Stimulated activated CD4-positive, alpha-beta T cell treated with anti-CD3 and anti-CD28 coated beads, Interleukin-15, amount 100 ng/mL, for 1 hour (primary cell): ENCODE measurements at regions not wholly inside any gene's neighbourhood (a gene's known extent, or its start where the extent isn't known, plus 50 kb on each side); places are given as distances from the start of the nearest gene placed in this dataset.

Source experiments
- DNase-seq, 2 donors: peaks; one replicate each; pipeline ENCODE4 v3.0.0-alpha.2; 2020; ENCODE audit warnings: low read depth in 1 of 2, low spot score in 1 of 2

- no peak for DNase-seq
These were observed 141.9 kb upstream of the SALL3 start for GRCh38 chr18:78837754-78838153.

DNA sequence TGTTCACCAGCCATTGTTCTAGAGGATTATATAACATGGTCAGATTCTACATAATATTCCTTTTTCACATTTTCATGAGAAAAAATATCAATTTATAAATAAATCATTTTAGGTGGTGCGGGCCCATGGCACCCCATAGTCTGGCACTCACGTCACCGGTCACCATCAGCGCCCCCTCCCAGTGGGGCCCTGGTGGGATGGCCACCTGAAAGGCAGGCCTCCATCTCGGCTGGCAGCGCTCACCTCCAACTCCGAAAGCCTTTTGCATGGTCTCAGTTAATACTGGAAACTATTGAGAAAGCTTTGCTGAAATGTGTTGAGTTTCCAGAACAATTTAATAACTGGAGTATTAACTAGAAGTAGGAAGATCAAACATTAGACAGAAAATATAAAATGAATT is 141.4 kb upstream of the SALL3 start:
- DNase-seq: no peak

GRCh38 chr18:78849046-78849445 is 130.6 kb upstream of the SALL3 start:
- no peak for DNase-seq

- DNase-seq: no peak
These were observed 130.2 kb upstream of the SALL3 start for GRCh38 chr18:78849458-78849857.

DNA sequence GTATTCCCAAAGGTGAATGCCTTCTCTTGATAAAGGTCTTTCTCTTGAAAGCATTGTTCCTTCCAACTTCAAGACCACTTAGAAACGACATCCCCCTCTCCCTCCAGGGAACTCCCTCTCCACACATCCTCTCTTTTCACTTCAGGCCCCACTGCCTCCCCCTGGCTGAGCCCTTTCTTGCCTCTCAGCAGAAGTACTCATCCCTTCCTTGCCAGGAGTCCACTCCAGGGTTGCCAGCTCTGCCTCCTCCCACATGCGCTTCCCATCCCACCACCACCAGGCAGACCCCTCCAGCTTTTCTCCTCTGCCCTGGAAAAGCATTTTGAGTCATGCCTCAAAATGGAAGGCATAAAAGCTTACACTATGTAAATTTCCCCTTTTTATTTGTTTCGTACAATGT is 126.3 kb upstream of the SALL3 start:
- DNase-seq: no peak

DNA sequence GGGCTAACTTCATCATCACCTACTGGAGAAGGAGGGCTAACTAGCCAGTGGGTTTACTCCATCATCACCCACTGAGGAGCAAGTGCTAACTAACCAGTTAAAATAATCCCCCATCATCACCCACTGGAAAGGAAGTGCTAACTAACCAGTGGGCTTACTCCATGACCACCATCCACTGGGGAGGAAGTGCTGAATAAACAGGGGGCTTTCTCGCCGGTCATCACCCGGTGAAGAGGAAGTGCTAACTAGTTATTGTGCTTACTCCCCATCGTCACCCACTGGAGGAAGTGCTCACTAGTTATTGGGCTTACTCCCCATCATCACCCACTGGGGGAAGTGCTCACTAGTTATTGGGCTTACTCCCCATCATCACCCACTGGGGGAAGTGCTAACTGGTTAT is 124.4 kb upstream of the SALL3 start:
- DNase-seq: no peak

GRCh38 chr18:78856569-78857313 is 122.9 kb upstream of the SALL3 start:
- no peak for DNase-seq

DNA sequence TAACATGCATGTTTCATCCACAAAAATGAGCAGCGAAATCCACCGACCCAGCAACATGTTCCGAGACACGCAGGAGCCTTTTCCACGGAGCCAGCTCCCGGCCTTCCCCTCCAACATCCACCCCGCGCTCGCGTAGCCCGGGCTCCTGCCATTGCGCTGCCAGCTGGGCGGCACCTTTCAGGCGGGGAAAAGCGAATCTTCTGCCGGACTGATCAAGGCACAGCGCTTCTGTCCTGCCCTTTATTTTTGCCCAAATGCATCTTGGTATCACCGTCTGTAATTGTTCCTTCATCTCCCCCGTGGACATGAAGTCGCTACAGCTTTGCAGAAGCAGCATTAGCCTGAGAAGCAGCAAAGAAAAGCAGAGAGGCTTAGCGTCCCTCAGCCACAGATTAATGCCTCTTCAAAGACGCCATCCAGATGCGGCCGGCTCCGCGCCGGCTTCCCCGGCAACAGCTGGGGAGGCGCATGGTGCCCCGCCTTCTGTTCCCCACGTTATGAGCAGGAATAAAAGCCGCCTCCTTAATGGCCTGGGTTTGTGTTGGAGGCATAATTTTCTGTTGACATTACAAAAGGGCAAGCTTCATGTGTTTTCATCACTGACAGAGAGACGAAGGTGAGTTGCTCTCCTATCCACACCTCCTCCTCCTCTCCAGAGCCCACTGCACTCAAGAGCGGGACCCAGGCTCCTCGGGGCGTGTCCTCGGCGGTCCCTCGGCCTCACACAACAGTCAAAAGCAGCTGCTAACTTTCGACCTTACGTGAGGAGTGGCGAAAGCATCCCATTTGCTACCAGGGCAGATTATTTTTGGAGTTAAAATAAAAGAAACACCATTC is 122.1 kb upstream of the SALL3 start:
- DNase-seq: no peak

GRCh38 chr18:78859686-78860085 is 119.9 kb upstream of the SALL3 start:
- DNase-seq: no peak

DNA sequence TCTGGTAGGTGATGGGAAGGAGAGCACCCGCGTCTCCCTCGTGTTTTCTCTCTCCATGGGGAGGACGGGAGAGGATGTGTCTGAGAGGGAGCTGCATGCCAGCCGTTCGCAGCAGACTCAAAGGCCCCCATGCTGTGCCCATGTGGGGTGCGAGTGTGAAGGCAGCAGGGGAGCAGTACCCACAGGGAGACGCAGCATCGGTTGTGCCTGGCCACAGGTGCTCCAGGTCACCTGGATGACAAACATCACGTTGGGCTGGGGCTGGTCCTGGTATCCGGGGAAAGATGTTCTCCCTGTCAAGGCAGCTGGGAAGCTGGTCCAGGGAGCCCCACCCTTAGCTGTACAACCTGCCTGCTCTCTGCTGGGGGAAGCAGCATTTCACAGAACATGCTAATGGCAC is 119.5 kb upstream of the SALL3 start:
- DNase-seq: no peak

DNA sequence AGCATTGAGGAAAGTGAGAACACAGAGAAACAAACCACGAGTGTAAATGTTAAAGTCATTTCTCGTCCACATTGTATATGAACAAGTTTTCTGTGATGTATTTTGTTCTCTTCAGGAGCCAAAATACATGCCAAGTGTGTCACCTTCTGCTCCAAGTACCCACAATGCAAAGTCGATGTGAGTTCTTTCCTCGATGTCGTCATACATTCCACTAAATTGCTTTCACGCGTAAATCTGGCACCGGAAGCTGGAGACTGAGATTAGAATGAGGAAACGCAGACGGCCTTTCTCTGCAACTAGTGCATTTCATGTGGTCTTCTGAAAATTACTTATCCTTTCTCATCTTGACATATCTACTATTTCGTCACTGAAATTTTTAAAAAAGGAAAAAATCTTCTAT is 118.5 kb upstream of the SALL3 start:
- DNase-seq: no peak

- DNase-seq: no peak
These were observed 117.9 kb upstream of the SALL3 start for GRCh38 chr18:78861706-78862105.

- no peak for DNase-seq
These were observed 117.2 kb upstream of the SALL3 start for GRCh38 chr18:78862395-78862794.

DNA sequence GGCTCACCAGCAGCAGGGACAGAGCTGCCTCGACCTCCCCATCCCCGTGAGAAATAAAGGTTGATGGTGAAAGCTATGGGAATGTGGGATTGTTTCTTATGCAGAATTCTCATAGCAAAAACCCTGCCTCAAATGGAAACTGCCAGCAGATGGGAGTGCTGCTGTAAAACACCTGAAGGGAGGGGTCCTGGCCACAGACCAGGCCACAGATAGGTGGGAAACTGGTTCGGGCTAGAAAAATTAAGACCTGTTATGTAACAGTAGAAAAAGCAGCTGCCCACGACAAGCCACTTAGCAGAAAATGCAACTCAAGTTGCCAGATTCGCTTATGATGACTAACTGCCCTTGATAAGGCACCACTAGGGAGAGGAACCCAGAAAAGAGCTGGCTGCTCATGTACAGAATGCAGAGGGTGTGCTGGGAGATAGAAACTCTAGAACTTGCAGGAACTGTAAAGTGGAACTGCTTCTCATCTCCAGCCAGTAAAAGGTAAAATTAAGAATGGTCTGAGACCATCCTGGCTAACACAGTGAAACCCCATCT is 114.5 kb upstream of the SALL3 start:
- no peak for DNase-seq

DNA sequence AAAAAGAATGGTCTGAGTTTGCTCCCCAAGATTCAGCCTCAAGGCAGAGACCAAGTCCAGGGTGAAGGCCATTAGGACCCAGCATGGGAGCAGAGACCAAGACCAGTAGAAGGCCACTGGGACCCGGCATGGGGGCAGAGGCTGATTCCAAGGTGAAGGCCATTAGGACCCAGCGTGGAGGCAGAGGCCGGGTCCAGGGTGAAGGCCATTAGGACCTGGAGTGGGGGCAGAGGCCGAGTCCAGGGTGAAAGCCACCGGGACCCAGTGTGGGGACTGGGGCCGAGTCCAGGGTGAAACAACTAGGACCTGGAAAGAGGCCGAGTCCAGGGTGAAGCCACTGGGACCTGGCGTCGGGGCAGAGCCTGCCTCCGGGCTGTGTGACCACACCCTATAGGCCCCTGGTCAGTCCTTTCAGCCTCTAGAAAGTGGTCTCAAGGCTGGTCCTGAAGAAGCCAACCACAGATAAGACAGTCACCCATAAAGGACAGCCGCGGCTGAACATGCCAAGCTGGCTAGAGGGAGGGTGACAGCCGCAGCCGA is 113.8 kb upstream of the SALL3 start:
- no peak for DNase-seq

GRCh38 chr18:78867131-78867530 is 112.5 kb upstream of the SALL3 start:
- no peak for DNase-seq

- no peak for DNase-seq
These were observed 111.0 kb upstream of the SALL3 start for GRCh38 chr18:78868330-78869316.

DNA sequence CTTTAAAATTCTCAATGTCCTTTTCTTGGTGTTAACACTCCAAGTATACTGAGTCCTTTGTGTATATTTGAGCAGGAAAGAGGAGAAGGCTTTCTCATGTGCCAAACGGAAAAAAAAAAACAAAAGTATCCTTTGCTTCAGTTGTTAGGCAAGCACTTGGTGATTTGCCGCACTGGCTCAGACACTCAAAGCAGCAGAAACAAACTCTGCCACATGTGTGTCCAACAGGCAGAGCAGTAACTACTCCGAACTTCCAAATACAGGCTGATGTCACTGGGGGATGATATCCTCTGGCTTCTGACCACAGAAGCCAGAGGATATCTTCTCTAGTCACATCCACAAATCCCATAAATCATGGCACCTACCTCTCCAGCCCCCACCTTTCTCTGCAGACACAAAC is 108.0 kb upstream of the SALL3 start:
- DNase-seq: no peak

DNA sequence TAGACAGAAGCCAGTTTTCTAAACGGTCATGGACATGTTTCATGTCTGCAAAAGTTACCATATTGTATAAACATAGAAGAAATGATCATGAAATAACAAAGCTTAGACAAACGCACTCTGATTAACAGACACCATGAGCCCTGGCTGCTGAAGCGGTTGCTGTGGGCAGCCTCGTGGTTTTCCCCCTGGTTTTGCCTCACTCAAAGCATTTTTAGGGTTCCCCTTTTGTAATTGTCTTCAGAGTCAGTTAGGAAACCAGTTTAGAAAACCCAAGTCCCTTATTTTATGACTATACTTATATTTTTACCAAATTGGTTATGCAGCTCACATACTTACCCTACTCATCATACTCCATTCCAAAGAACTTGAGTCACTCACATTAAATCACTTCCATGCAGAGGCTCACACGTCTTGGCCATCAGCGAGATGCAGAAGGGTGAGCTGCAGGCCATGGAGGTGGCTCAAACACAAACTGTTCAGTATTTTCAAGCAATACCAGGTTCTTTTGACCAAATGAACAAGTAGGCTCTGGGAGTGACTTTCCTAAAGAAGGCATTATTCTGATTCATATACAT is 105.6 kb upstream of the SALL3 start:
- DNase-seq: no peak

DNA sequence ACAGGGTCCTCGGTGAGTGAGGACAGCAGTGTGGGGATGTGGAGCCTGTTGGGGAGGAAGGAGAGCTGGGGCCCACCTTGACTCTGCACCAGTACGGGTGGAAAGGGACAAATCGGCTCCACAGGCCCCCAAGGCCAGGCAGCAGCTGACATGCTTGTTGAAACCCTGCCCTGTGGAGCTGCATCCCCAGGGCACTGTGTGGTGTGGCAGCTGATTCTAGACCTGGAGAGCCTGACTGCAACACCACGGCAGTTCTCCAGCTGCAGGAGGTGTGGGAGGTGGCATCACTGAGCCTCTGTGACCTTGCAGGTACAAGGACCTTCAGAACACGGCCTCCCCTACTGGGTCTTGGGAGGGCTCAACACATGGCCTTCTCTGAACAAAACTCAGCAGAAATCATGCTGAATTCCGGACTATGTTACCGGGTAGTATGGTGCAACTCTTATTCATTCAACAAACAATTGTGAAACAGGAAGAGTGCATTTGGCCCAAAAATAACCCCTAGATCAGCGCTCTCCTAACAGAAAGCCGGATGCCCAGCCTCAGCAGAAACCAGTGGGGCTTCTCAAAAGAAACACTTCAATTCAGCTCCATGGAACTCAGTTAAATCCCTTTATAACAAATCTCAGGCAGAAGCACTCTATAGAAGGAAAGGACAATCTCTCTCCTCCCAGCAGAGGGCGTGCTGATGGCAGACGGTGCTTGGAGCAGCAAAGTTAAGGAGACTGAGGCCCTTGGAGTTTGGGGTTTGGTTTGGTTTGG is 104.4 kb upstream of the SALL3 start:
- no peak for DNase-seq
